A673 (cell line): ENCODE measurements at regions not wholly inside any gene's neighbourhood (a gene's known extent, or its start where the extent isn't known, plus 50 kb on each side); places are given as distances from the start of the nearest gene placed in this dataset.

Experiments
- BruUV-seq: library from RNA; stranded (reverse); fragments of 400-500 nt; replicated peaks from 2 replicates; lab custom pipeline; 2021; lab: Mats Ljungman, UMichigan
- CTCF ChIA-PET: fragments of 300-600 bp; sonication (Branson Sonifier 250); formaldehyde crosslinking; loops from one replicate; lab custom pipeline; 2022; ENCODE audit warnings: antibody characterized with exemption; lab: Charles Lee
- POLR2A ChIA-PET: fragments of 300-600 bp; sonication (Branson Sonifier 250); formaldehyde crosslinking; loops from one replicate; lab custom pipeline; 2022; ENCODE audit warnings: antibody characterized with exemption; ENCODE audit not compliant: low non-redundant PET; lab: Charles Lee
- DNase-seq: peaks from one replicate; pipeline ENCODE4 v3.0.0-alpha.2; 2015; ENCODE audit warnings: low spot score
- H3K27ac ChIP-seq: fragments of 200-600 bp; sonication (generic); 2 replicates; pipeline ENCODE4 v1.5.1; 2016; ENCODE audit warnings: mixed run types, low read depth, mild to moderate bottlenecking, mixed read lengths, antibody characterized with exemption, low read length; ENCODE audit not compliant: poor library complexity, severe bottlenecking
- H3K27me3 ChIP-seq: fragments of 200-600 bp; sonication (generic); replicated peaks from 2 replicates; pipeline ENCODE4 v1.6.1; 2017; ENCODE audit warnings: mixed run types, low read depth, mild to moderate bottlenecking, mixed read lengths, antibody characterized with exemption, low read length; ENCODE audit not compliant: insufficient read depth, poor library complexity
- H3K36me3 ChIP-seq: fragments of 200-600 bp; sonication (generic); 2 replicates; pipeline ENCODE4 v1.6.1; 2016; ENCODE audit warnings: mixed run types, mild to moderate bottlenecking, mixed read lengths, antibody characterized with exemption, low read length; ENCODE audit not compliant: insufficient read depth, poor library complexity, severe bottlenecking
- H3K4me1 ChIP-seq: fragments of 200-600 bp; sonication (generic); 2 replicates; pipeline ENCODE4 v1.6.1; 2017; ENCODE audit warnings: mixed run types, mild to moderate bottlenecking, mixed read lengths, antibody characterized with exemption, low read length; ENCODE audit not compliant: insufficient read depth, poor library complexity, severe bottlenecking
- H3K4me3 ChIP-seq: fragments of 200-600 bp; sonication (generic); 2 replicates; pipeline ENCODE4 v1.5.1; 2016; ENCODE audit warnings: low read depth, mixed run types, mild to moderate bottlenecking, mixed read lengths, low read length; ENCODE audit not compliant: poor library complexity, severe bottlenecking
- H3K9me3 ChIP-seq: fragments of 200-600 bp; sonication (generic); 2 replicates; pipeline ENCODE4 v1.6.1; 2016; ENCODE audit warnings: mixed run types, low read depth, mild to moderate bottlenecking, mixed read lengths, antibody characterized with exemption, low read length; ENCODE audit not compliant: poor library complexity, severe bottlenecking
- EZH2 ChIP-seq: fragments of 200-600 bp; sonication (generic); IDR thresholded peaks from 2 replicates; pipeline ENCODE4 v1.6.1; 2017; ENCODE audit warnings: borderline replicate concordance, low read depth, mild to moderate bottlenecking, mixed read lengths, antibody characterized with exemption, low read length; ENCODE audit not compliant: poor library complexity, severe bottlenecking
- intact Hi-C: fragments of 100-400 bp; cut with micrococcal nuclease; formaldehyde crosslinking; loops from one replicate; pipeline ENCODE4 v1.10.0; 2022; ENCODE audit not compliant: unreplicated experiment
- TF ChIP-seq, protein P1 (sequence below): fragments of 300-800, 200-600 bp; sonication (generic); conservative IDR thresholded peaks from 2 replicates; pipeline ENCODE4 v1.5.1; 2017; ENCODE audit warnings: low read depth, mild to moderate bottlenecking, antibody characterized with exemption, low read length, moderate library complexity, mixed read lengths

DNA sequence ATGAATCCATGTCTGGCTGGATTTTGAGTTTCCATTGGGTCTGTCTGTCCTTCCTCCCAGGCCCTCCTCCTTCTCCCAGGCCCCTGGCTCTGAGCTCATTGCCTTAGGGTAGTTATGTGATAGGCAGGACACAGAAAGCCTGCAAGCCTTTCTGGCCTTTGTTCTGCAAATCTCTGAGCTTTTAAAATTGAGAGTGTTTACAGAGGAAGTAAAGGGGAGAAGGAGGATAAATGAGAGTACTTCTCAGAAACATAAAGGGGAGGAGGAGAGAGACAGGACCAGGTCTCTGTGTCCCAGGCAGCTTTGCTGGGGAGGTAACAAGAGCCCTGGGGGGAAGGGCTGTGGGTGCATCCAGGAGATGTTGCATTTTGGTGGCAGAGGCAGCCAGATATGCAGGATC, 126.7 kb downstream of the FOXD2 start:
- no peaks in the 10 kb centered on the region for H3K9me3 ChIP-seq
- BruUV-seq: no TSS peak
- no peak for TF ChIP-seq EZH2
- TF ChIP-seq, protein P1, sequence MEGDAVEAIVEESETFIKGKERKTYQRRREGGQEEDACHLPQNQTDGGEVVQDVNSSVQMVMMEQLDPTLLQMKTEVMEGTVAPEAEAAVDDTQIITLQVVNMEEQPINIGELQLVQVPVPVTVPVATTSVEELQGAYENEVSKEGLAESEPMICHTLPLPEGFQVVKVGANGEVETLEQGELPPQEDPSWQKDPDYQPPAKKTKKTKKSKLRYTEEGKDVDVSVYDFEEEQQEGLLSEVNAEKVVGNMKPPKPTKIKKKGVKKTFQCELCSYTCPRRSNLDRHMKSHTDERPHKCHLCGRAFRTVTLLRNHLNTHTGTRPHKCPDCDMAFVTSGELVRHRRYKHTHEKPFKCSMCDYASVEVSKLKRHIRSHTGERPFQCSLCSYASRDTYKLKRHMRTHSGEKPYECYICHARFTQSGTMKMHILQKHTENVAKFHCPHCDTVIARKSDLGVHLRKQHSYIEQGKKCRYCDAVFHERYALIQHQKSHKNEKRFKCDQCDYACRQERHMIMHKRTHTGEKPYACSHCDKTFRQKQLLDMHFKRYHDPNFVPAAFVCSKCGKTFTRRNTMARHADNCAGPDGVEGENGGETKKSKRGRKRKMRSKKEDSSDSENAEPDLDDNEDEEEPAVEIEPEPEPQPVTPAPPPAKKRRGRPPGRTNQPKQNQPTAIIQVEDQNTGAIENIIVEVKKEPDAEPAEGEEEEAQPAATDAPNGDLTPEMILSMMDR: no peak
- no peak overlapping the region for H3K27ac ChIP-seq
- POLR2A ChIA-PET: no interaction called here
- DNase-seq: no peak
- H3K36me3 ChIP-seq: no peaks in the 10 kb centered on the region
- no peak overlapping the region for H3K4me3 ChIP-seq
- H3K4me1 ChIP-seq: no peaks in the 10 kb centered on the region
- peaks cover 39% of the 10 kb centered on the region for H3K27me3 ChIP-seq
- CTCF ChIA-PET: no interaction called here
- intact Hi-C loops: no loop called here

DNA sequence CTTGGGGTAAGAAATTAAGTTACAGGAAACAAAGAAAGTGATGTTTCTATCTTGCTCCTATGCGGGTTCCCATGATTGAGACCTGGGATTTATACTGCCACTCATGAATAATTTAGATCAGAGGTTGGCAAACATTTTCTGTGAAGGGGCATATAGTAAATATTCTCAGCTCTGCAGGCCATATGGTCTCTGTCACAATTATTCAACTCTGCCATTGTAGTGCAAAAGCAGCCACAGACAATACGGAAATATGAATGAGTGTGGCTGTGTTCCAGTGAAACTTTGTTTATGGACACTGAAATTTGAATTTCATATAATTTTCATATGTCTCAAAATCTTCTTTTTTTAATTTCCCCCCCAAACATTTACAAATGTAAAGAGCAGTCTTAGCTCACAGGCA, 127.2 kb downstream of the FOXD2 start:
- H3K4me3 ChIP-seq: no peak overlapping the region
- no peak overlapping the region for H3K27ac ChIP-seq
- no peaks in the 10 kb centered on the region for H3K9me3 ChIP-seq
- H3K27me3 ChIP-seq: peaks cover 41% of the 10 kb centered on the region
- no peak for DNase-seq
- no peaks in the 10 kb centered on the region for H3K36me3 ChIP-seq
- POLR2A ChIA-PET: no interaction called here
- no peak for TF ChIP-seq EZH2
- TF ChIP-seq, protein P1: no peak
- intact Hi-C loops: no loop called here
- no TSS peak for BruUV-seq
- CTCF ChIA-PET: no interaction called here
- no peaks in the 10 kb centered on the region for H3K4me1 ChIP-seq

DNA sequence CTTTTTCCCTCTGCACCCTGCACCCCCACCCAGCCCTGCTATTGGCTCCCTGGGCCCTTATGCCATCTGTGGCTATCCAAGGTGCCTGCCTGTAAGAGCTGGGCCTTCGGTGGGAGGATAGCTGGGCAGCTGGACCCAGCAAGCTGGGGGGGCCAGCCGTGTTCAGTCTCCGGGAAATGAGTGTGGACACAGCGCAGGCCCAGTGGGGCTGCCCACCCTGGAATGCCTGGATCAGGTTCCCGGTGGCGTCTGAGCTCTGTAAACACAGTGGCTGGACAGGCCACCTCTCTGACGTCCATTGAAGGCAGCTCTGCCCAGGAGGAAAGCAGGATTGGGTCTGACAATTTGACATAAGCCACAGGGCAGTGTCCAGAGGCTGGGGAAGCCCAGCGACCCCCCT, 127.8 kb downstream of the FOXD2 start:
- peaks cover 44% of the 10 kb centered on the region for H3K27me3 ChIP-seq
- no TSS peak for BruUV-seq
- TF ChIP-seq EZH2: no peak
- TF ChIP-seq, protein P1: no peak
- CTCF ChIA-PET: no interaction called here
- no peak for DNase-seq
- intact Hi-C loops: no loop called here
- H3K9me3 ChIP-seq: no peaks in the 10 kb centered on the region
- POLR2A ChIA-PET: no interaction called here
- H3K4me1 ChIP-seq: no peaks in the 10 kb centered on the region
- no peaks in the 10 kb centered on the region for H3K36me3 ChIP-seq
- H3K4me3 ChIP-seq: no peak overlapping the region
- no peak overlapping the region for H3K27ac ChIP-seq

DNA sequence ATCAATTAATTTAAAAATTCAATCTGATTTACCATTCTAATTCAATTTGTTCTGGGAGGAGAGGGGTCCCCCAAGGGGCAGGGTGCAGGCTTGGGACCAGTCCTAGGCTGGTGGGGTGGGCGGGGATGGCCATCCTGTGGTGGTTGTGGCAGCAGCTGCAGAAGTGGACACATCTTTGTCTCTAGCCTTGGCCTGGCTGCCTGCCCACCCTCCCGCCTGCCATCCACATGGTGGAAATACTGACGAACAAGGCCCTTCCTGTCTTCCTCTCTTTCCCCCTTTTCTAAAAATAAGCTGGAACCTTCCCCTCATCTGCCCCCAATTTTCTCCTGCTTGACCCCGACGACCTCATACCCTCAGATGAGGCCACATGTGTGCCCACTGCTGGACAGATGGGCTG, 130.9 kb downstream of the FOXD2 start:
- POLR2A ChIA-PET: no interaction called here
- intact Hi-C loops: no loop called here
- CTCF ChIA-PET: no interaction called here
- H3K4me1 ChIP-seq: no peaks in the 10 kb centered on the region
- H3K9me3 ChIP-seq: no peaks in the 10 kb centered on the region
- TF ChIP-seq EZH2: no peak
- TF ChIP-seq, protein P1: no peak
- H3K27me3 ChIP-seq: peaks cover 50% of the 10 kb centered on the region
- H3K27ac ChIP-seq: no peak overlapping the region
- H3K4me3 ChIP-seq: no peak overlapping the region
- no peak for DNase-seq
- no TSS peak for BruUV-seq
- H3K36me3 ChIP-seq: no peaks in the 10 kb centered on the region
